Upper lobe of right lung (tissue), 1 donor: ENCODE measurements at regions not wholly inside any gene's neighbourhood (a gene's known extent, or its start where the extent isn't known, plus 50 kb on each side); places are given as distances from the start of the nearest gene placed in this dataset.
"Not testable (repeated sequence)": the region's sequence is repeated elsewhere in the genome, so short reads cannot be mapped to it uniquely, and the experiment has no call there.

Experiments used
- ATAC-seq: fragments of 200-7000 bp; cut with Tn5 transposase; one replicate; pipeline ENCODE4 v1.9.1; 2020; ENCODE audit warnings: mild to moderate bottlenecking, moderate library complexity
- DNase-seq: peaks from one replicate; pipeline ENCODE4 v3.0.0-alpha.2; 2020
- H3K27ac ChIP-seq: fragments of 200-600 bp; one replicate; pipeline ENCODE4 v1.8.0; 2022
- H3K27me3 ChIP-seq: fragments of 200-600 bp; one replicate; pipeline ENCODE4 v1.8.0; 2022; ENCODE audit warnings: mild to moderate bottlenecking
- H3K36me3 ChIP-seq: fragments of 200-600 bp; one replicate; pipeline ENCODE4 v1.8.0; 2022
- H3K4me1 ChIP-seq: fragments of 200-600 bp; one replicate; pipeline ENCODE4 v1.8.0; 2022
- H3K4me3 ChIP-seq: fragments of 200-600 bp; one replicate; pipeline ENCODE4 v1.8.0; 2022; ENCODE audit warnings: mild to moderate bottlenecking
- H3K9me3 ChIP-seq: fragments of 200-600 bp; one replicate; pipeline ENCODE4 v1.8.0; 2022
- intact Hi-C: fragments of 100-400 bp; cut with DNase I; formaldehyde crosslinking; loops from one replicate; pipeline ENCODE4 v1.11.0; 2022
- TF ChIP-seq, protein P1 (sequence below): fragments of 200-600 bp; IDR thresholded peaks from one replicate; pipeline ENCODE4 v1.8.0; 2022; ENCODE audit warnings: antibody characterized with exemption
- donor health status: DM: no; HTN: yes; CAD: no; lungs with severe emphysema.

DNA sequence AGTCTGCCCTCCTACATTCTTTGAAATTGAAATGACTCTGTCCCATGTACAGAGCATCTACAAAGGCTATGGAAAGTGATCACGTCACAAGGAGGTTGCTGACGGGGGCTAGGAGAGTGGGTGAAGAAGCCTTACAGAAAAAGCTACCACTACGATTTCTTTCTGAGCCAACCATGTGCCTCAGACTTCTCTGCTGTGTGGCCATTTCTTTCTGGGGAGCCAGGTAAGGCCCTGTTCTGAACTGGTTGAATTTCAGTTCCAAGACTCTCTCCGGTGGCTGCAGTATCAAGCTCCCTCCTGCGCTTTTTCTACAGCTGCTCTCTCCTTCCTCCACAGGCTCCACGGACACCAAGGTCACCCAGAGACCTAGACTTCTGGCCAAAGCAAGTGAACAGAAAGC, 112.5 kb upstream of the PRSS1 start:
- ATAC-seq = no peak
- H3K4me3 ChIP-seq = no peak overlapping the region
- H3K9me3 ChIP-seq = no peaks in the 10 kb centered on the region
- TF ChIP-seq, protein P1, sequence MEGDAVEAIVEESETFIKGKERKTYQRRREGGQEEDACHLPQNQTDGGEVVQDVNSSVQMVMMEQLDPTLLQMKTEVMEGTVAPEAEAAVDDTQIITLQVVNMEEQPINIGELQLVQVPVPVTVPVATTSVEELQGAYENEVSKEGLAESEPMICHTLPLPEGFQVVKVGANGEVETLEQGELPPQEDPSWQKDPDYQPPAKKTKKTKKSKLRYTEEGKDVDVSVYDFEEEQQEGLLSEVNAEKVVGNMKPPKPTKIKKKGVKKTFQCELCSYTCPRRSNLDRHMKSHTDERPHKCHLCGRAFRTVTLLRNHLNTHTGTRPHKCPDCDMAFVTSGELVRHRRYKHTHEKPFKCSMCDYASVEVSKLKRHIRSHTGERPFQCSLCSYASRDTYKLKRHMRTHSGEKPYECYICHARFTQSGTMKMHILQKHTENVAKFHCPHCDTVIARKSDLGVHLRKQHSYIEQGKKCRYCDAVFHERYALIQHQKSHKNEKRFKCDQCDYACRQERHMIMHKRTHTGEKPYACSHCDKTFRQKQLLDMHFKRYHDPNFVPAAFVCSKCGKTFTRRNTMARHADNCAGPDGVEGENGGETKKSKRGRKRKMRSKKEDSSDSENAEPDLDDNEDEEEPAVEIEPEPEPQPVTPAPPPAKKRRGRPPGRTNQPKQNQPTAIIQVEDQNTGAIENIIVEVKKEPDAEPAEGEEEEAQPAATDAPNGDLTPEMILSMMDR = no peak
- H3K4me1 ChIP-seq = no peaks in the 10 kb centered on the region
- peaks cover 18% of the 10 kb centered on the region for H3K27me3 ChIP-seq
- H3K36me3 ChIP-seq = no peaks in the 10 kb centered on the region
- intact Hi-C loops = no loop called here
- no peak for DNase-seq
- H3K27ac ChIP-seq = no peak overlapping the region

DNA sequence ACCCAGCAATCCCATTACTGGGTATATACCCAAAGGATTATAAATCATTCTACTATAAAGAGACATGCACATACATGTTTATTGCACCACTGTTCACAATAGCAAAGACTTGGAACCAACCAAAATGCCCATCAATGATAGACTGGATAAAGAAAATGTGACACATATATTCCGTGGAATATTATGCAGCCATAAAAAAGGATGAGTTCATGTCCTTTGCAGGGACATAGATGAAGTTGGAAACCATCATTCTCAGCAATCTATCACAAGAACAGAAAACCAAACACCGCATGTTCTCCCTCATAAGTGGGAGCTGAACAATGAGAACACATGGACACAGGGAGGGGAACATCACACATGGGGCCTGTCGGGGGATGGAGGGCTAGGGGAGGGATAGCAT, 113.2 kb upstream of the PRSS1 start:
- H3K4me1 ChIP-seq, H3K9me3 ChIP-seq, intact Hi-C loops, ATAC-seq, H3K4me3 ChIP-seq, H3K27ac ChIP-seq, DNase-seq, H3K36me3 ChIP-seq: not testable (repeated sequence)
- H3K27me3 ChIP-seq = peaks cover 18% of the 10 kb centered on the region

DNA sequence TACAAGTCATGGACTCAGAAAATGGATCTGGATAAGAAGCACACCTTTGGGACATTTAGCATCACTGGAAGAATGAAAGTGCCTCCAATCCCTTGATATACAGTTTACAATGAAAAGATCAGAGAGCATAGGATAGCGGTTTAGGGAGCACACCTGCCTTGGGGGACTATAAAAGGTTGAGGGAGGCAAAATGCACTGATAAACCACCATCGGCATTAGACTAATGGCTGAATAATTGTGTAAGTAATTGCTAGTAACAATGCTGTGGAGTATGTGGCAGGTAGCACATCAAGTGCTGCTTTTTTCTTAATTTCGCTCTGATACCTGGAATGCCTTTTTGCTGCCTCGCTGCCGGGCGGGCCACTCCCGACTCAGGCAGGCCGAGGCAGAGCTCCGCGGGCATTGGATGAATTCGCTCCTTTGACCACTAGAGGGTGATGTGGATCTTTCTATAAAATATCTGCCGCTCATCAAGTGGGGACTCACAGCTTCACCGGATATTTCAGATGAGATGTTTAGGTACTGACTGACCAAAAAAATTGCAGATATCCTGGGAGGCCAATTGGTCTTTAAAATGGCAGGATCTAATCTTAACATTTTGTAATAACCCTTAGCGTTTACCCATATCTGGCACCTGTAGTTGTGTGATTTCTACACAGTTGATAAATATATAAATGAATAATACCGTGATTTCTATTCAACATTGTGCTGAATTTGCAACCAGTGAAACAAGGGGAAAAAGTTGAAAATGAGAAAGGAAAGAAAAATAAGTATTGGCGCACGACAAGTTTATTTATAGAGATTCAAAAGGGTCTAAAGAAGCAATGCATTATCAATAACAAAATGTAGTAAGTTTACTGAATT, 116.8 kb upstream of the PRSS1 start:
- DNase-seq (no peak), ATAC-seq (peak; percentile 95)
- TF ChIP-seq, protein P1 = peak; percentile 78
- no peaks in the 10 kb centered on the region for H3K9me3 ChIP-seq
- peaks cover 8% of the 10 kb centered on the region for H3K27me3 ChIP-seq
- H3K36me3 ChIP-seq = no peaks in the 10 kb centered on the region
- no peak overlapping the region for H3K4me3 ChIP-seq
- no peak overlapping the region for H3K27ac ChIP-seq
- intact Hi-C loops = no loop called here
- H3K4me1 ChIP-seq = no peaks in the 10 kb centered on the region

DNA sequence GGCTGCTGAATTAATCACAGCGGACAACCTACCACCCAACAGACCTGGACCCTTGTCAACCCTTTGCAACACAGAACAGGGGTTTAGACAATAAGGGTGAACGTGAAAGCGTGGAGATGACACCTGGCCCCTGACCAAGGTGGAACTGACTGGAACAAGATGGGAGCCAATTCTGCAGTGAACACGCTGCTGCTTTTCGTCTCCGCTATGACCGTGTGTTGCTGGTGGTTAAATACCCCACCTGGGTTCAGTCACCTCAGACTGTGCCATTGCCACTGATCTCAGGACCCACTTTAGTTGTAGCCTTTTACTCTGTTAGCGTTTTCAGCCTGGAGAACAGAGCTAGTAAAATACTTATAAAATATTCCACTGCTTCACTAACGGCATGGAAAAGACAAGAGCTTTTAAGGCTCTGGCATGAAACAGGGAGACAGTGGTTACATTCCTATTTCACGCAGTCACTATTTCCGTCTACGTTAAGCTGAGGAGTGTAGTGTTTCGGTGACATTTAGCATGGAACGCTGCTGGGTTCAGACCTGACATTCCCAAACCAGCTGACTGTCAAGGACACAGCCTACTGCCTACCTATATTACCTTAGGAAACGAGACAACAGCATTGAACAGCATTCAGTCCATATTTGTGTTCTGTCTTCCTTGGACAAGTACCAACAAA, 119.5 kb upstream of the PRSS1 start:
- intact Hi-C loops = loop anchor here (10.0 kb wide), 1 partner anchor 155 kb away; no protein-coding TSS in a partner anchor
- DNase-seq (no peak), ATAC-seq (no peak)
- Histone ChIP-seq H3K36me3 (no peaks in the 10 kb centered on the region), H3K4me3 (no peak overlapping the region), H3K27ac (no peak overlapping the region), H3K27me3 (peaks cover 13% of the 10 kb centered on the region), H3K9me3 (no peaks in the 10 kb centered on the region), H3K4me1 (no peaks in the 10 kb centered on the region)
- TF ChIP-seq, protein P1 = no peak

DNA sequence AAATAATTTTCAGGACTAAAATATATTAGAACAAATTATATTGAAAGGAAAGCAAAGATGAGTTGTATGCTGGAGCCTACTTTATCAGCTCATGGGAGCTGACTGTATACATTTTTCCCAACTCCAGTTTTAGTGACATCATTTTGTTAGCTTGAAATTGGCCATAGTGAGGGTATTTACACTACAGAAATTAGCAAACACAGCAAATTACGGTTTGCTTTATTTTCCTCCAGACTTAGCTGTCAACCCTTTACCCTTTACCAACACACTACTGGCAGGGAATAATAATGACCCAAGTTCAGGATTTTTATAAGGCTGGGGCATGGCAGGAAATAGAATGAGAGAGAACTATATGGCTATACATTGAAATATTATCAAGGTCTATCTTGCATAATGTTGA, 120.3 kb upstream of the PRSS1 start:
- no peak overlapping the region for H3K27ac ChIP-seq
- intact Hi-C loops = loop anchor here (10.0 kb wide), 1 partner anchor 156 kb away; no protein-coding TSS in a partner anchor
- no peak overlapping the region for H3K4me3 ChIP-seq
- ATAC-seq = no peak
- TF ChIP-seq, protein P1 = no peak
- no peaks in the 10 kb centered on the region for H3K9me3 ChIP-seq
- no peaks in the 10 kb centered on the region for H3K36me3 ChIP-seq
- DNase-seq = no peak
- no peaks in the 10 kb centered on the region for H3K4me1 ChIP-seq
- H3K27me3 ChIP-seq = peaks cover 13% of the 10 kb centered on the region

DNA sequence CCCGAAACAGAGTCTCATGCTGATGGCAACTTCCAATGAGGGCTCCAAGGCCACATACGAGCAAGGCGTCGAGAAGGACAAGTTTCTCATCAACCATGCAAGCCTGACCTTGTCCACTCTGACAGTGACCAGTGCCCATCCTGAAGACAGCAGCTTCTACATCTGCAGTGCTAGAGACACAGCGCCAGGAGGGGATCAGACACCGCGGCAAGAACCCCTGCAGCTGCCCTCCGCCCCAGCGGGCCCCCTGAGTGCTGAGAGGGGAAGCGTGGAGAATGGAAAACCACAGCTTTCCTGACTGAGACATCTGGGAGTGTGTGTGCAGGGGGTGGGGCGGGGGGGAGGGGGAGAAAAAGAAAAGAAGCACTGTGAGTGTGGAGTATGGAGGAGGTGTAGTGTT, 122.0 kb upstream of the PRSS1 start:
- intact Hi-C loops = loop anchor here (10.0 kb wide), 1 partner anchor 158 kb away; no protein-coding TSS in a partner anchor
- not testable (repeated sequence) for H3K27me3 ChIP-seq, H3K4me3 ChIP-seq, H3K4me1 ChIP-seq, DNase-seq, H3K36me3 ChIP-seq, H3K9me3 ChIP-seq, H3K27ac ChIP-seq
- ATAC-seq = peak; percentile 14
